Esophagus muscularis mucosa (tissue), 4 donors: ENCODE measurements at regions not wholly inside any gene's neighbourhood (a gene's known extent, or its start where the extent isn't known, plus 50 kb on each side); places are given as distances from the start of the nearest gene placed in this dataset.

ENCODE experiments used
- EP300 ChIP-seq: sonication (generic); formaldehyde crosslinking; IDR thresholded peaks from one replicate; pipeline ENCODE4 v1.6.1; 2017; ENCODE audit warnings: antibody characterized with exemption
- POLR2A ChIP-seq: fragments of 450-650 bp; IDR thresholded peaks from one replicate; pipeline ENCODE4 v1.6.1; 2017; ENCODE audit warnings: antibody characterized with exemption, moderate library complexity, mild to moderate bottlenecking, low read depth
- POLR2AphosphoS5 ChIP-seq, 2 donors: sonication (generic); formaldehyde crosslinking; IDR thresholded peaks; one replicate each; pipeline ENCODE4 v1.6.1; 2017; ENCODE audit warnings: antibody characterized with exemption in 2 of 2
- TF ChIP-seq, protein P1 (sequence below), 3 experiments: fragments of 200-600 bp in 2 of 3; fragments of 450-650 bp in 1 of 3; sonication (generic) in 2 of 3; IDR thresholded peaks; one replicate each; pipeline ENCODE4 v1.5.1; 2017 to 2019; ENCODE audit warnings: antibody characterized with exemption in 3 of 3, mild to moderate bottlenecking in 2 of 3, moderate library complexity in 1 of 3

DNA sequence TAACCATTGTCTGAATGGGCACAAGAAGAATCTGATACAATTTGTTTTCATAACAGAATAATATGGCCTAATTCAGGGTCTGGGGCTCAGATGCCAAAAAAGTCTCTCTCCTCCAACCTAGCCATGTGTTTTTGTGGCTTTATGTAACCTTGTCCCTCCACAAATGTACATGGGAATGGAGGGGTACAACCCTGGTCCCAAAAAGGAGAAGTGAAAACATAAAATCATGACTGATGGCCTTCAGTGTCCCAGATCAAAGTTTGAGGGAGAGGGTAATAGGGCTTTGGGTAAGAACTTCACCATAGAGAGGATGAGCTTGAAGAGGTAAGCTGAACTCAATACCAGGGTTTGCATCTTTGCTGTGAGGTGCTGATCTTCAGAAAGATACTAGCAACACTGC, 136.3 kb upstream of the BACH2 start:
- TF ChIP-seq, protein P1, sequence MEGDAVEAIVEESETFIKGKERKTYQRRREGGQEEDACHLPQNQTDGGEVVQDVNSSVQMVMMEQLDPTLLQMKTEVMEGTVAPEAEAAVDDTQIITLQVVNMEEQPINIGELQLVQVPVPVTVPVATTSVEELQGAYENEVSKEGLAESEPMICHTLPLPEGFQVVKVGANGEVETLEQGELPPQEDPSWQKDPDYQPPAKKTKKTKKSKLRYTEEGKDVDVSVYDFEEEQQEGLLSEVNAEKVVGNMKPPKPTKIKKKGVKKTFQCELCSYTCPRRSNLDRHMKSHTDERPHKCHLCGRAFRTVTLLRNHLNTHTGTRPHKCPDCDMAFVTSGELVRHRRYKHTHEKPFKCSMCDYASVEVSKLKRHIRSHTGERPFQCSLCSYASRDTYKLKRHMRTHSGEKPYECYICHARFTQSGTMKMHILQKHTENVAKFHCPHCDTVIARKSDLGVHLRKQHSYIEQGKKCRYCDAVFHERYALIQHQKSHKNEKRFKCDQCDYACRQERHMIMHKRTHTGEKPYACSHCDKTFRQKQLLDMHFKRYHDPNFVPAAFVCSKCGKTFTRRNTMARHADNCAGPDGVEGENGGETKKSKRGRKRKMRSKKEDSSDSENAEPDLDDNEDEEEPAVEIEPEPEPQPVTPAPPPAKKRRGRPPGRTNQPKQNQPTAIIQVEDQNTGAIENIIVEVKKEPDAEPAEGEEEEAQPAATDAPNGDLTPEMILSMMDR (IDR thresholded peaks at IDR 0.05): no peak
- no peak for TF ChIP-seq POLR2A
- TF ChIP-seq EP300: no peak
- no peak for TF ChIP-seq POLR2AphosphoS5 (IDR thresholded peaks at IDR 0.05)
